Iris pigment epithelial cell (primary cell): ENCODE measurements at regions not wholly inside any gene's neighbourhood (a gene's known extent, or its start where the extent isn't known, plus 50 kb on each side); places are given as distances from the start of the nearest gene placed in this dataset.

Experiments
- DNase-seq: peaks from one replicate; pipeline ENCODE4 v3.0.0-alpha.2; 2011; ENCODE audit warnings: low read depth

DNA sequence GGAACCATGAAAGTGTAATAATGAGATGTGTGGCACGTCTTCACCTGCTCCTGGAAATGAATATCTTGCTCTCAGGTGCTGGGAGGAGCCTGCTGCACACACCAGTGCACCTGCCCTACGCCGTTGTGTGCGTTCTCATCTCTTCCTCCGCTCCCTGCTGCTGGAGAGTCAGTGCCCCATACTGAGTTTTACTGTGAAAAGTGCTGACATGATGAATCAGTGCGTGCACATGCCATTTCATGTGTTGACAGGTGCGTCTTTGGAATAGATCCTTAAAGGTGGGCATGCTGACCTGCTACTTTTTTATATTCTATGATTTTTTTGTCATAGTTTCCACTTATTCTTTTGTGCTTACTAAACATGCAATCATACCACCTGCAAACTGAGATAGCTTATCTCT lies 1015.8 kb downstream of the BRD1 start:
- DNase-seq, result no peak

DNA sequence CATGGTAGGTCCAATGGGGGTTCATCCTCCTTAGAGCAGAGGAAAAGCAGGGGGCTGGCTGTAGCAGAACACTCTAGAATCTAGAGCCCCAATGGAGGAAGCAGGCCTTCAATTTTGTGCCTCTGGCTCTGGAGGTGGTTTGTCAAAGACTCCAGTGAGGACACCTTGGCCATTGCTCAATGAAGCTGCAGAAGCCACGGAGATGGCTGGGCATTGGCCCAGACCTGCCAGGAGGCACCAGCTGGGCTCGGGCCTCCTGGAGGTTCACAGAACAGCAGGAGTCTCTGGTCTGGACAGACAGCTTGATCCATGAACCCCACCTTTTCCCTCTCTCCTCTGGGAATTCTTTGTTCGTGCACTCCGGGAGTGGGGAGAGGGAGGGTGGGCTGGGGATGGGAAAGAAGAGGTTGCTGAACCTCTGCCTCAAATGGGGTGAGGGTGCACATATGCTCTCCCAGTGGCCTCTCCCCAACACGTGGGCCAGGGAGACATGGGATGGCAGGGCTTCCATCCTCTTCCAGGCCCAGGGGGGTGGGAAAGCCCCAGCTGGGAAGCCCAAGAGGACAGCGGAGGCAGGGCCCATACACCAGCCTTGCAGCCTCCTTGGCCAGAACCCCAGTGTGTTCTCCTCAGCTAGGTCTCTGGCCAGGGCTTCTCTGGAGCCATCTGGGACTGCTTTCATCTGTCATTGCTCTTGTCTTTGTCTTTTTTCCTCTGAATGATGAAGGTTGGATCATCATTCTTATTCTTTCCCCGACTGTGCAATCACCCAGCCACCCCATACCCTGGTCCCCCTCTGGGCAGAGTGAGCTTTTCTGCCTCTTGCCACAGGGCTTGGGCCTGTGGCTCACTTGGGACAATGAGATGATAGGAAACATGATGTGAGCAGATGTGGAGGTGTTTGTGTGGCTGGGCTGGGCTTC lies 1019.4 kb downstream of the BRD1 start:
- no peak for DNase-seq

DNA sequence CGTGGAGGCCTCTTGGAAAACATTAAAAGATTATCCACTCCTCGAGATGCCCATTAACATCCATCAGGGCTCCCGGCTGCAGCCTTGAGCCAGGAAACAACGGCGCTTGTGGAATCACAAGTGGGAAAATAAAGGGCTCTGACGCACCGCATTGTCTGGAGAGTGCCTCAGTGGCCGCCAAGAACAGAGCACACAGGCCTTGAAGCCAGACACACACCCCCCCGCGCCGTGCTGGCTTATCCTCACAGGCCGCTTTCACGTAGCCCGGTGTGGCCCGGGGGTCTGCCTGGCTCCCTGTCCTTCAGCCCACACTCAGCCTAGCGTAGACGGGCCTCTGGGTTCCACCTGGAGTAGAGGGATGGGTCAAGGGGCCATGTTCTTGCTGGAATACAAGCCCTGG lies 1020.5 kb downstream of the BRD1 start:
- DNase-seq, result no peak

DNA sequence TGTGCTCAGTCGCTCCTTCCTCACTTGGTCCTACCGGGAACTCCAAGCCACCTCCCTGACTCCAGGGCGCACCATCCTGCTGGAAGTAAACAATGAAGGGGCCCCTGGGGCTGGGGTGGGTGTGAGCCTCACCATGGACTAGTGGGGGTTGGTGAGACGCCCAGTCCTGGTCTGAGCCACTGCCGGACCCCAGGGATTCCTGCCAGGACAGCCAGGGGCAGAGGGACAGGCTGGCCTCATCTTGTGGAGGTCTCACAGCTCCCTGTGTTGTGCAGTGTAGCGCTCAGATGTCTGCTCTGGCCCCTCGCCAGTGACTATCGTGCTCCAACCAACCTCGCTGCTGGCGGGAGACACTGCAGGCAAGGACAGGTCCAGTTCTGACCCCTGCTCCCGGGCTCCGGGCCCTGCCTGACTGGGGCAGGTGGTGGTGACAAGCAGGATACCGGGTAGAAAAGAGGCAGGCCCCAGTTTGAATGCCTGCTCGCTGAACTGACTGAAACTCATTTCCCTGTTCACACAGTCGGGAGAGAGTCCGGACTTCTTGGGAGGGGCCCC lies 1021.4 kb downstream of the BRD1 start:
- DNase-seq, result no peak

DNA sequence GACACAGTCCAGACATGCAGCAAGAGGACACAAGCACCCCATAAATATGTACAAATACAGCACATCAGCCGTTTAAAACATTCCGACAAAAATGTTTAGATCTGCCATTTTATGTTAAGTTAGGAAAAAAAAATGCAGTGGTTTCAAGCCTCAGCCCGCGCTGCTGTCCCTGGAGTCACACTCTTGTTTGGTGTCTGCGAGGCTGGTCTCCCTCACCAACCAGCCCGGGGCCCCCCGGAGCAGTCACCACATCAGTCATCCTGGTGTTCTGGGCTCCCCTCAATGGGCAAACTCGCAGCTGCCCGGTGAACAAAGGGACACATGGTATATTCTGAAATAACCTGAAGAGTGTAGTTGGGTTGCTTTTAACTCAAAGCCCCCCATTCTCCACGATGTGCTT lies 1022.2 kb downstream of the BRD1 start:
- DNase-seq, result no peak

DNA sequence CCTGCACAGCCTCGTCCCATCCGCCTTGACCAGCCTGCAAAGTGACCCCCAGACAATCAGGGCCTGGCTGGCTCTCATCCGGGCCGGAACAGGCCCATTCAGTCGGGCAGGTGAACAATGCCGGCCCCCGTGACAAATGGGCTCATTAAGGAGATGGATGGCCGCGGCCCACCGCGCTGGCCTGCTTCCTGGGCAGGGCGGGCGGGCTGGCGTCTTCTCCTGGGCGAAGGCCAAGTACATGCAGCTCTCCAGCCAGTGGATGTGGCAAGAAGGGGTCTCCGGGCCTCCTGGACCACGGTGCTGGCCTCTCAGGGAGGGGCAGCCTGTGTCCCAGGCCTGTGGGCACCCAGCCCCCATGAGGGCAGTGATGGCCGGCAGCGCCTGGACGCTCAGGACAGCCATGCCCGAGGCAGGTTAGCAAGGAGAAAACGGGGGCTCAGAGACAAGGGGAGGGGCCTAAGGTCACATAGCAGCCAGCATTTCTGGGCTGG lies 1022.8 kb downstream of the BRD1 start:
- no peak for DNase-seq

DNA sequence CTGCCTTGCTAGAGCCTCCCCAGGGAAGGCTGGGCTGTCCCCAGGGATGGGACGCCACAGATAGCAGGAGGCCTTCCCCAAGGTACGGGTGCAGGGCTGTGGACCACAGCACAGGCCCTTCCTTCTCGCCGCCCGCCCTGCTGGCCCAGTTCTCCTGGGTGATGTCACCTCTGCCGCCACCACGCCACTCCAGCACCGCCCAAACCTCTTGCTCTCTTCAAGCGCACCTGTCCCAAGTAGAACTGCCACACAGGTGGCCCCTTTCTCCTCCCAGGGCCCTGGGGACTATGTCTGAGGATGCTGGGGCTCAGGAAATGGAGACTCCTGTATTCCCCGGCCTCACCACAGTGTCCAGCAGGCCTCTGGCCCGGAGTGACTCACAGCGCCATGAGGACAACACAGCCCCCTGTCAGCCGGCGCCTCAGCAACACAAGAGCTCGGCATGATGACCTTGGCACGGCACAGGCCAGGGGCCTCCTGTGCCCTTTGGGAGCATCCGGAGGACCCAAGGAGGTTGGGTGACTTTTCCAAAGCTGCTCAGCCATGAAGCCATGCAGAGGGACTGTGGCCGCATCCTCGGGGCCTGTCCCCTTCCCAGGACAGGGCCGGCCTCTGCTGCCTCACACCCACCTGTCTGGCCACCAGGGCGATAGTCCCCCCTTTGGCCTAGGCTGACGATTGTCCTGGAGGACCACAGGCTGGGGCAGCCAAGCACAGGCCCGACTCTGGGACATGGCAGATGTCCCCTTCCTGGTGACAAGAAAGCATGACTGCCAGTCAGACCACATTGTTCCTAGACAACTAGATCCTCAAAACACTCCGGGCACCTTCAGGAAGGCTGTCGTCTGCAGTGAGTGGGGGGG lies 1023.5 kb downstream of the BRD1 start:
- DNase-seq, result no peak

DNA sequence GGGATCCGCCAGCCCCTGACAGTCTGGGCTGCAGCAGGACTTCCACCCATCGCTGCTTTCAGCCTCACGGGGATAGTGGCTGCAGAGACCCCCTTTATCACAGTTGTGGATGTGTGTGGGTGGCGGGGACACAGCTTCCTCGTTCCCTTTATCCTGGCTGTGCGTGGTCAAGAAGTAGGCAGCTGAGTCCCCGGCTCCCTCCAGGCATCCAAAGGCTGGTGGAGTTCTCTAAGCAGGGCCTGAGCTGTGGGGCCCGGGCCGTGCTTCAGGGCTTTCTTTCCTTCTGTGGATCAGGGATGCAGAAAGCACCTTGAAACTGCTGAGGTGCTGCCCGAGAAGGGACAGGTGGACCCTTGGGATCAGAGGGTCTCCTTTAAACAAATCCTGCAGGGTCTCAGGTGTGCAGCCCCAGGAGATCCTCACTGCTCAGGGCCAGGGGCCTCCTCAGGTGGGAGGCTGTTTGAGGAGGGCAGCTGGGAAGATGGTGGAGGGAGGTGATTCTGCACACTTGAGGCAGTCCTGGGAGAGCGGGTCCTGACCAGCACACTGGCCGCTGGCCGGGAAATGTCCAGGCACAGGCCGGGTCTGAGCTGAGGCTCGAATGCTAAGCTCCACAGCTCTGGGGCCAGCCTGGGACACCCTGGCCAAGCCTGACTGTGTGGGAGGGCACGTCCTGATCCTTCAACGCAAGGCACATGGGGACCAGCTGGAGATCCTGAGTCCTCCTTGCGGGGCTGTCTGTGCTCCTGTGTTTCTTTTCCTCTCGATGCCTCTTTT lies 1024.3 kb downstream of the BRD1 start:
- no peak for DNase-seq

DNA sequence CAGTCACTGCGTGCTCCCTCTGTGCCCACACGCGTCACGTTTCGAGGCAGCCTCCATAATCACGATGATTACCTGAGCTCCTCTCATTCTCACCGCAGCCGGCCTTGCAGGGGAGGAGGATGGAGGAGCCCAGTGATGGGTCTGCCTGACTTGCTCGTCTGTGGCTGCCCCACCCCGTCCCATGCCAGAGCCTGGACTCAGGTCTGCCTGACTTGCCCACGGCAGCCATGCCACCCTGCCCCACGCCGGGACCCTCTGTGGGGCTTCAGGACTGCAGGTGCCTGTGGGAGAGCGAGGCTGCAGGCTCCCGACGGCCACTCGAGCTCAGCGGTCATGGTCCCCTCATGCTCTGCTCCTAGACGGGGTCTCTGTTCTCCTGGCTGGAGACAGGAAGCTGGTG lies 1025.1 kb downstream of the BRD1 start:
- DNase-seq, result no peak

DNA sequence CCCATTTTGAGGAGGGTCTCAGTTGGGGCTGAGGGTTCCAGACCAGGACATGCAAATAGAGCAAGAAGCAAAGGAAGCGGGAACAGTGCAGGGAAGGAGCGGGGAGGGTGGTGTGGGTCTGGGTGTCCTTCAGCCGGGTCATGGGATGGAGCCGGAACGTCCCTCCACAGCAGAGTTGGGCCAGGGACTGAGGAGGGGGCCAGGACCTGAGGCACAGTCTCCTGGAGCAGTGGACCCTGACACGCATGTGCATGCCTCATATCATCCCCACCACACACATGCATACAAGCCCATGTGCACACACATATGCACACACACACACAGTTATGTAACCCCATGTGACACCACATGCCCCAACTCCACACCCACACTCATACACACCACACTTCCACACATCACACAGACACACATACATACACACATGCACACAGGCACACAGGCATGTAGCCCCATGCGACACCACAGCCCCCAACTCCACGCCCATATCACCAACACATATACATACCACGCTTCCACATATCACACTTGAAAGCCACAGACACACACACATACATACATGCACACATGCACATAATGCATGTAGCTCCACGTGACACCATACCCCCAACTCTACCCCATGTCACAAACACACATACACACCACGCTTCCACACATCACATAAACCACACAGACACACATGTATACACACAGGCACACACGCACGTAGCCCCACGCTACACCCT lies 1026.6 kb downstream of the BRD1 start:
- DNase-seq, result no peak

DNA sequence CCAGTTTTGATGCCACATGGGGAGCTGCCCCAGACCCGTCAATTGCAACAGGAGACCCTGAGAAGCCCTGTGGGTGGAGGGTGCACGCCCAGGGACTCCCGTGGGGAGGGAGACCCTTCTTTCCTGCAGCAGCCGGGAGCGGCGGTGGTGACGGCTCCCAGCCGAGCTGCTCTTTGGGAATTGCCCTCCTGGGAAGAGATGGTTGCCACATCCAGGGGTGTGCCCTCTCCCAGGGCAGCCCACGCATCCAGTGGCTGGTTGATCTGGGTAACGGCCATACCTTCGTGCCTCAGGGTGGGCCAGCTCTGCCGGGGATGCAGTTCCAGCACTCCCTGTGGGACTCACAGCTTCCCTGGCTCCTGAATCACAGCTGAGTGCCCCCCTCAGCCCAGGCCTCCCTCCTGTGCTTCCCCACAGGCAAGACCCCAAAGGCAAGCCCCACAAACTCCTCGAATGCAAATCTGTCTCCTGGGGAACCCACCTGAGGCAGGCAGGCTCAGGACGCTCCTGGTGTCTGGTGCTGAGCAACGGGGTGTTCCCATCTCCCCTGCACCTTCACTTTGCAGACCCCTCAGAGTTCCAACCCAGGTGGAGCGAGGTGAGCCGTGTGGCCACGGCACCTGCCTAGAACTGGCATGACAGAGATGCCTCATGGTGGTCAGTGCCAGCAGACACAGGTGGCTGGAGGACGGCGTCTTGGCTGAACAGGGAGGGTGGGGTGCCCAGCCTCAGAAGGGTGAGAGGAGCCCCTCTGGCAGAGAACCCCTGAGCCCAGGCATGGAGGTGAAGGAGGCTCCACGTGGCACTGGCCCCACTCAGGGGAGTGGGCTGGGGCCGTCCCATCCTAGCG lies 1027.4 kb downstream of the BRD1 start:
- no peak for DNase-seq

DNA sequence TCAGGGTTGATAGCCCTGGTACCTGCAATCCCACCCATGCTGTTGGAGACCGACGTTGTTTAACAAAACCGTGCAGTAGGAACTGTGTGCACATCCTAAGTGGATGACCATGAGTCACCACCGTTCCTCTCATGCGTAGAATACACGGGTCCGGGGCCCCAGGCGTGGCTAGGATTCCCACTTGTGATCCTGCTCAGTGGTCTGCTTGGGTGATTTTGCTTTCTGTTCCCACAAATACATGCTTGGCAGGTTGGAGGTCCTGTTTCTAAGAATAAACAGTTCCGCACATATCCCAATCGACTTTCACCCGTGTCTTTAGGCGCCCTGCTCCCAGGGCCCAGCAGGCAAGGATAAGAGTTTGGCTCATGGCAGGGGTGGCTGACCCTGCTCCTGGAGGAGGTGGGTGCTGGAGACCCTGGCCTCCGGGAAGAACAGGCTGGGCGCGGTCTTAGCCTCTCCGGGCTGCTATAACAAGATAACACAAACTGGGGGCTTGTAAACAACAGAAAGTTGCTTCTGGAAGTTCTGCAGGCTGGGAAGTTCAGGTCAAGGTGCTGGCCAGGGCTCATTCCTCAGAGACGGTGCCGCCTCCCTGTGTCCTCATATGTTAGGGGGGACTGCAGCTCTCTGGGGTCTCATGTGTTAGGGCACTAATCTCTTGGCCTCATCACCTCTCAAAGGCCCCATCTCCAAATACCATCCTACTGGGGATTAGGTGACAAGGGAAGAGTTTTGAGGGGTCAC lies 1028.3 kb downstream of the BRD1 start:
- DNase-seq, result no peak

DNA sequence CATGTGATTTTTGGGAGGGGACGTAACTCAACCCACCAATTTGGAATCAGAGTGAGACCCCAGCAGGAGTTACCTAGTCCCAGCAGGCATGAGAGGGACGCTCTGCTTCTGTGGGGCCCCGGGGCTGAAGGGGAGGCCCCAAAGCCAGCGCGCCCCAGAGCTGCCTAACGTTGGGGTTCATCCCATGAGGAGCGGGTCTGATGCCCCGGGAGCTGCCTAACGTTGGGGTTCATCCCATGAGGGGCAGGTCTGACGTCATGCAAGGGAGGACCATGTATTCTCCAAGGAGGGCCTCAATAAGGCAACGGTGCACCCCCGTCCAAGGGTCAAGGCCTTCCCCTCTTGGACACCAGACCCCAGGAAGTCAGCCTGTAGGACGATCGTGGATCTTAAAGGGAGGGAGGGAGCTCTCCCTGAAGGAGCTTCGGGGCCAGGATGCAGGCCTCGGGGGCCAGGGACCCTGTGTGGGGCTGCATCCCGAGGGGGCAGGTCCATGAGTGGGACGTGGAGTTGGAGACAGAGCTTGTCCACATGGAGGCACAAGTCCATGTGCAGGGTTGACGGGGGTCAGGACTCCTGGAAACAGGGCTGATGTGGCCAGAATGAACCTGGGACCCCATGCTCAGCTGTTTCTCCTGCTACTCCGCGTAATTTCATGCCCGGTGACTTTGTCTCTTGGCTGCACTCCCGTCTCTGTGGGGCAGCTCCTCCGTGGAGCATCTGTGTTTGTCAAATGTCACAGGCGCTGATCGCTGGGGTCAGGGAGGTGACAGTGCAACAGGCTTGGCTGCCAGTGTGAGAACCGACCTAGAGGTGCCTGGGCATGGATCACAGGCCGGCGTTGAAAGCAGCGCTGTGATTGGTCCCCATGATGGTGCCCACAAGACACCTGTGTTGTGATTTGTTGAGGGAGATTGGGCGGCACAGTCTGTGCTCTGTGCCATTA lies 1029.1 kb downstream of the BRD1 start:
- DNase-seq, result no peak

DNA sequence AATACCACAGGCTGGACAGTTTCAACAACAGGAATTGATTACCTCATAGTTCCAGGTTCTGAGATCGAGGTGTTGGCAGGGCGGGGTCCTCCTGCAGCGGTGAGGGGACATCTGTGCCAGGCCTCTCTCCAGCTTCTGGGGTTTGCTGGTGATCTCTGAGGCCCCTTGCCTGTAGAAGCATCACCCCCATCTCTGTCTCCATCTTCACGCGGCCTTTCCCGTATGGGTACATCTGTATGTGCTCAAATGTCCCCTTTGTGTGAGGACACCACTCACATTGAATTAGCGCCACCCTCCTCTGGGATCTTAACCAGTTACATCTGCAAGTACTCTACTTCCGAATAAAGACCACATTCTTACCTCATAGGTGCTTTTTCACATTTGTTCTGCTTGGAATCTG lies 1029.9 kb downstream of the BRD1 start:
- DNase-seq, result no peak

DNA sequence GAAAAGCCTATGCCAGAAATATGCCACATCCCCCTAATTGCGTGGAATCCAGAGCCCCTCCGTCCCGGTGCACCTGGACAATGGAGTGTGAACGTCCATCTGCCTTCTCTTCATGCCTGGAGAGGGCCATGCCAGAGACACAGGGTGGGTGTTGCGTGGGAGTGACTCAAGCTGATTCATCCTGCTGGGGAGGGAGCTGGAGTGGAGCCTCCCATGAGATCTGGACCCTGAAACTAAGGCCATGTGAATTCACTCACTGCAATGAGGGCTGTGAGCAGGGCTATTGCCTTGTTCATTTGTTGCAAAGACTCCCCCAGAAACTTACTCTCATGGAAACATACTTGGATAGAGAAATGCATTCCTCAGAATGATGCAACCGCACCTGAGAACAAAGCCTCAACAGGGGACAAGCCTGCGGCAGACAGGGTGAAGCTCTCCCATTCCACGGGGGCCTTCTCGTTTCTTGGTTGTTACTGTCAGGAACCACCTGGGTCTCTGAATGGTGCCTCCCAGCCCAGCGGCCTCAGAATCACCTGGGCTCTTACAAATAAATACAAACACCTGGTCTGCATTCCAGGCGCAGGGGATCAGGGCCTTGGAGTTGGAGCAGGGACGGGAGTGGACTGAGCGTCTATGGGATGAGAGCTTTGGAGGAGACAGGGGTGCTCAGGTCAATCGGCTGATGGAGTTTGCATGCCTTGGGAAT lies 1031.2 kb downstream of the BRD1 start:
- DNase-seq, result no peak

DNA sequence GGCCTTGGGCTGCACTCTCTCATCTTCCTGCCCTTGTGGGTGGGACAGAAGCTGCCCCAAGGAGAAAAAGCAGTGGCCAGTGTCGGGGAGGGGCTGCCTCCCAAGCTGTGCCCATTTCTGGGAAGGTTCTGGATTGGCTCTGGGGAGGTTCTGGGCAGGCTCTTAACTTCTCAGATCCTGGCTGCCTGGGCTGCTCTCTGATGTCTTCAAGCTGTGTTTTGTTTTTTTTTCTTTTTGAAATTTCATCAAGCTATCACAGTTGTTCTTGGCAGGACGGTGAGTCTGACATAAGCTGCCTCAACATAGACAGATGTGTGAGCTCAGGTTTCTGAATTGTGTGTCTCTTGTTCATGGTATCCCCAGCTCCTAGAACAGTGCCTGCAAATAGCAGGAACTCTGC lies 1032.0 kb downstream of the BRD1 start:
- DNase-seq, result no peak

DNA sequence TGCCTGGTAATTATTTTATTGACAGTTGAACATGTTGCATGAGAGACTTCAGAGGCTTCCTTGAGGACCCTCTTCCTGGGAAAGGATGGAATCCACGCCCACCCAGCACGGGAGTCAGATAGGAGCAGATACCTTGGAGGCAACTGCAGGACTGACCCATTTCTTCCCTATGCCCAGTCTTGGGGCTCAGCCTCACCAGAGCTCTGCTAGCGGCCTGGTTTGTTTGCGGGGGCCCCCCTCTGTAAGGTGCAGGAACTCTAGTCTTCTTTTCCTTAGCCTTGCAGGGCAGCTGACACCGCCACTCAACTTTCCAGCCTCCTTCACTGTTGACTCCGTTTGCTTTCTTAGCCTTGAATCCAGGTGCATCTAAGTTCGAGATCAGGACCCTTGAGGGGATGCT lies 1032.8 kb downstream of the BRD1 start:
- no peak for DNase-seq

DNA sequence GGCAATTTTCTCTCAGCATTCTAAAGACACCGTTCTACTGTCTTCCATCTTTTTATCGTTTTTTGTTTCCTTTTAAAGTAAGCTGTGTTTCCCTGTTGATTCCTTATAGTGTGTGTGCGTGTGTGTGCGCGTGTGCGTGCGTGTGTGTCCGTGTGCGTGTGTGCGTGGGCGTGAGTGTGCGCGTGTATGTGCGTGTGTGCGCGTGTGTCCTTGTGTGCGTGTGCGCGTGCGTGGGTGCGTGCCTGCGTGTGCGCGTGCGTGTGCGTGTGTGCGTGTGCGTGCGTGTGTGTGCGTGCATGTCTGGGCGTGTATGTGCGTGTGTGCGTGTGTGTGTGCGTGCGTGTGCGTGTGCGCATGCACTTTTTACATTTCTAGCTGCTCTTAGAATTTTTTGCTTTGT lies 1033.7 kb downstream of the BRD1 start:
- no peak for DNase-seq
